ENCODE measurements at regions not wholly inside any gene's neighbourhood (a gene's known extent, or its start where the extent isn't known, plus 50 kb on each side); places are given as distances from the start of the nearest gene placed in this dataset.

GRCh38 chr15:87227846-87228245 lies 1028.7 kb downstream of the NTRK3 start:
- no peak for DNase-seq (ENCODE audit: low spot score in 2 of 2)
- Mint-ChIP-seq H3K4me1 (no peaks in the 10 kb centered on the region), H3K36me3 (ENCODE audit: insufficient read depth) (no peaks in the 10 kb centered on the region), H3K9me3 (peaks cover 10% of the 10 kb centered on the region), H3K4me3 (no peak overlapping the region), H3K27me3 (no peaks in the 10 kb centered on the region), H3K27ac (ENCODE audit: low read depth) (no peak overlapping the region)
- ATAC-seq (replicated peaks; ENCODE audit: extremely low read depth, poor library complexity, severe bottlenecking), result no peak

DNA sequence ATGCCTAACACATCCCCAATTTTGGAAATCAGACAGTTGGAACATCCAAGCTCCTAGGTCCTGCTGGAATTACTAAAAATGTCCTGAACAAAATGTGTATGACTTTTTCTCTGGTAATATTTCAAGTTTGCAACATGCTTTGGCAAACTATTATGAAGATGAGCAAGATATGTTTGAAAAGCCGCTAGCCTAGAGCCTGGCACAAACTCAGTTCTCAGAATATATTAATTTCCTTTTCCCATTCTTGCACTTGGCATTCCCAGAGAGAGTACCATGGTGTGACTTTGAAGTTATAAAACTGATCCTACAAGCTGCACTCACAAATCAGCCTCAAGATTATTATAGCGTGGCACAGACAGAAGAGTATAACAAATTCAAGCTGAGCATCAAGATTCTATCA lies 1031.1 kb downstream of the NTRK3 start:
- no peaks in the 10 kb centered on the region for H3K36me3 Mint-ChIP-seq (ENCODE audit: insufficient read depth)
- H3K27ac Mint-ChIP-seq (ENCODE audit: low read depth), result no peak overlapping the region
- peaks cover 21% of the 10 kb centered on the region for H3K9me3 Mint-ChIP-seq

GRCh38 chr15:87224404-87224803 lies 1032.1 kb downstream of the NTRK3 start:
- Mint-ChIP-seq H3K36me3 (ENCODE audit: insufficient read depth) (no peaks in the 10 kb centered on the region), H3K27me3 (no peaks in the 10 kb centered on the region), H3K4me1 (no peaks in the 10 kb centered on the region), H3K27ac (ENCODE audit: low read depth) (no peak overlapping the region), H3K4me3 (no peak overlapping the region), H3K9me3 (peaks cover 22% of the 10 kb centered on the region)
- no peak for ATAC-seq (replicated peaks; ENCODE audit: extremely low read depth, poor library complexity, severe bottlenecking)
- DNase-seq (ENCODE audit: low spot score in 2 of 2), result no peak

More for the DNA sequence above, 1031.1 kb downstream of the NTRK3 start:
- Mint-ChIP-seq H3K27me3 (no peaks in the 10 kb centered on the region), H3K4me1 (no peaks in the 10 kb centered on the region), H3K4me3 (no peak overlapping the region)
- ATAC-seq (replicated peaks; ENCODE audit: extremely low read depth, poor library complexity, severe bottlenecking) (no peak), DNase-seq (ENCODE audit: low spot score in 2 of 2) (no peak)

DNA sequence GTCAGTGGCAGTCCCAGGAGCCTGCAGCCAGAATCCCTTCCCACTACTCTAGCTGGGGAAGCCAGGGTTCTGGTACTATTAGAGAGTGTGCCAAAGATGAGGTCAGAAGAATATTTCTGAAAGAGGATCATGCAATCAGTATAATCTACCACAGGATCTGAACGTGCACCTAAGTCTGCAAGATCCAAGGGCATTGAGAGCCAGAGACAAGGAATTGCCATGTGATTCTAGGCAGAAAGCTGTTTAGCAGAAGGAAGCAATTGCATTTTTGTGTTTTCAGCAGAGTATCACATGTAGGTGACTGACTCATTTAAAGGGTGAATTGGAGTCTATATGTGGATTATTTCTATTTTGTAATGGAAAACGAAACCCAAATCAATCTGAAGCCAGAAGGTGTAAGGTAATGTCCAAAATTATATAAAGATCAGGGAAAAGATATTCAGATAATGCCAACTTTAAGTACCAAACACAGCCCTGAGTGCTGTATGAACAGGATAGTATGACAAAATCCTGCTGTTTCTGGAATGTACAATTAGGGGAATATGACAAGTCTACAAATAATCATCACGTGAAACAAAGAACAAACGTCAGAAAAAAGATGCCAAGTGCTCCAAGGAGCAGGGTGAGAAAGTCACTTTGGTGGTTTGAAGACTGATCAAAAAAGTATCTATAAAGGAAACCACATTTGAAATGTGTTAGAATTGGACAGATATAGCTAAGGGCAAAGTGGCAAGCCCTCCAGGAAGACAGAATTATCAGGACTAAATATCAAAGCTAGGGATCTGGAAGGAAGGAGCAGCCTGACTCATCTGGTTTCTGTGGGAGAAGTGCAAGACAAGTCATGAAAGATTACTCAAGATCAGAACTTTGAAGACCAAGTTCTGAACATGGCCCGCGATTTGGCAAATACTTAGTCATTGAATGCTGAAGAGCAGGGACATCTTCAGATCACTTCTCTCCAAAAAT lies 1036.6 kb downstream of the NTRK3 start:
- peaks cover 17% of the 10 kb centered on the region for H3K9me3 Mint-ChIP-seq
- H3K27ac Mint-ChIP-seq (ENCODE audit: low read depth), result no peak overlapping the region
- no peak for DNase-seq (ENCODE audit: low spot score in 2 of 2)

GRCh38 chr15:87215100-87215499 lies 1041.4 kb downstream of the NTRK3 start:
- Mint-ChIP-seq H3K27ac (ENCODE audit: low read depth) (no peak overlapping the region), H3K9me3 (peaks cover 9% of the 10 kb centered on the region), H3K4me3 (no peak overlapping the region), H3K36me3 (ENCODE audit: insufficient read depth) (no peaks in the 10 kb centered on the region), H3K4me1 (no peaks in the 10 kb centered on the region), H3K27me3 (no peaks in the 10 kb centered on the region)
- DNase-seq (ENCODE audit: low spot score in 2 of 2) (no peak), ATAC-seq (replicated peaks; ENCODE audit: extremely low read depth, poor library complexity, severe bottlenecking) (no peak)

More for the DNA sequence above, 1036.6 kb downstream of the NTRK3 start:
- no peaks in the 10 kb centered on the region for H3K4me1 Mint-ChIP-seq
- no peak overlapping the region for H3K4me3 Mint-ChIP-seq
- H3K36me3 Mint-ChIP-seq (ENCODE audit: insufficient read depth), result no peaks in the 10 kb centered on the region
- no peaks in the 10 kb centered on the region for H3K27me3 Mint-ChIP-seq
- ATAC-seq (replicated peaks; ENCODE audit: extremely low read depth, poor library complexity, severe bottlenecking), result no peak

- Mint-ChIP-seq H3K4me3 (no peak overlapping the region), H3K4me1 (no peaks in the 10 kb centered on the region), H3K36me3 (ENCODE audit: insufficient read depth) (no peaks in the 10 kb centered on the region), H3K9me3 (peaks cover 9% of the 10 kb centered on the region), H3K27ac (ENCODE audit: low read depth) (no peak overlapping the region), H3K27me3 (no peaks in the 10 kb centered on the region)
- DNase-seq (ENCODE audit: low spot score in 2 of 2) (no peak), ATAC-seq (replicated peaks; ENCODE audit: extremely low read depth, poor library complexity, severe bottlenecking) (no peak)
Observed at GRCh38 chr15:87213626-87214025, 1042.9 kb downstream of the NTRK3 start.

DNA sequence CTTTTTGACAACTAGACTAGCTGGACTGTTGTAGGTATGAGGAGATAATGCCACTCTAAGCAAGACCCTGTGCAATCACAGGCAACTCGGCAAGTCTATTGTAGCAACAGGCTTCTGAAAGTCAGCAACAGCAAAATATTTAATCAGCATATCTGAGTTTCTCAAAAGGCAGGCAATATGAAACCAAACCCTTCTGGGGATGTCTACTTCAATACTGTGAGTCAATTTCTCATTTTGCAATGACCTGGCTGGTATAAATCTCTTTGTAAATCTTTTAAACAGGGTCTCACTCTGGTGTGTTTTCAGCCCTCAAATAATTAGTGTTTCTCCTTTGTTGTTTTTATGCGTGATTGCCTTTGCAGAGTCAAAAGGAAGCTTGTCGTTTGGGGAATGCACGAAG lies 1044.5 kb downstream of the NTRK3 start:
- H3K27ac Mint-ChIP-seq (ENCODE audit: low read depth), result no peak overlapping the region
- DNase-seq (ENCODE audit: low spot score in 2 of 2) (no peak), ATAC-seq (replicated peaks; ENCODE audit: extremely low read depth, poor library complexity, severe bottlenecking) (no peak)
- no peak overlapping the region for H3K4me3 Mint-ChIP-seq
- H3K4me1 Mint-ChIP-seq, result no peaks in the 10 kb centered on the region
- peaks cover 9% of the 10 kb centered on the region for H3K9me3 Mint-ChIP-seq
- no peaks in the 10 kb centered on the region for H3K27me3 Mint-ChIP-seq
- H3K36me3 Mint-ChIP-seq (ENCODE audit: insufficient read depth), result no peaks in the 10 kb centered on the region

- Mint-ChIP-seq H3K36me3 (ENCODE audit: insufficient read depth) (no peaks in the 10 kb centered on the region), H3K4me1 (no peaks in the 10 kb centered on the region), H3K9me3 (peaks cover 9% of the 10 kb centered on the region), H3K27ac (ENCODE audit: low read depth) (no peak overlapping the region), H3K4me3 (no peak overlapping the region), H3K27me3 (no peaks in the 10 kb centered on the region)
- DNase-seq (ENCODE audit: low spot score in 2 of 2) (no peak), ATAC-seq (replicated peaks; ENCODE audit: extremely low read depth, poor library complexity, severe bottlenecking) (no peak)
Observed at GRCh38 chr15:87211547-87211946, 1045.0 kb downstream of the NTRK3 start.

DNA sequence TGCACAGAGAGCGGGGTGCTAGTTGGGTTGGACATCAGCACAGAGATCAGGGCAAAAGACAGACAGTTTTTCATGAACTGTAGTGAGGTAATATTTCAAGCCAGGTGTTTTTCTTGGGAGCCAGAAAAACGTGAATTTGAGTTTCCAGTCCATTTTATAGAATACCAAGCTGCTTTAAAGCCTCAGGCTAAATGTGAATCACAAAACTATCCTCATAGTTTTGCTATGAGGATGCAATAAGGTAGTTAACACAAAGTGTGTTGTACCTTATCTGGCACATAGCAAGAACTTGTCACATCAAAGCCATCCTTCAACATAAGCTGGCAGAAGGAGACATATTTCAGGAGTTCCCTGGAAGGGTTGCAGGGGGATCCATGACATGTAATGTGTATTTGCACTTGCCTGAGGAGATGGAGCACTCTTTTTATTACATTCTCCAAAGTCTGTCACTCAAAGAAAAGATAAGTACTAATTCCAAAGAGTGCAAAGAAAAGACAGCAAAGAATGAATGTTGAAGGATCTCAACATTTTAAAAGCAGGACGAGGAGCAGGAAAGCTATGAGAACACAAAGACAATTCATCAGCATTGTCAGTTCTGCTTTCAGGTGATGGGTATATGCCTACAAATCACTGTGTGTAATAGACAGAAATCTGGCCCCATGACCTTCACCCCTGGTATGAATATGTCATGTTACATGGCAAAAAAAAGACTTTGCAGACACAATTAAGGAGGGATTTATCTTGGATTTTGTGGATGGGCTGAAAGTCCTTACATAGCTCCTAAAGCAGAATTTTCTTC lies 1046.4 kb downstream of the NTRK3 start:
- Mint-ChIP-seq H3K9me3 (peaks cover 9% of the 10 kb centered on the region), H3K27ac (ENCODE audit: low read depth) (no peak overlapping the region), H3K4me3 (no peak overlapping the region), H3K27me3 (no peaks in the 10 kb centered on the region), H3K36me3 (ENCODE audit: insufficient read depth) (no peaks in the 10 kb centered on the region), H3K4me1 (no peaks in the 10 kb centered on the region)
- DNase-seq (ENCODE audit: low spot score in 2 of 2) (no peak), ATAC-seq (replicated peaks; ENCODE audit: extremely low read depth, poor library complexity, severe bottlenecking) (no peak)

DNA sequence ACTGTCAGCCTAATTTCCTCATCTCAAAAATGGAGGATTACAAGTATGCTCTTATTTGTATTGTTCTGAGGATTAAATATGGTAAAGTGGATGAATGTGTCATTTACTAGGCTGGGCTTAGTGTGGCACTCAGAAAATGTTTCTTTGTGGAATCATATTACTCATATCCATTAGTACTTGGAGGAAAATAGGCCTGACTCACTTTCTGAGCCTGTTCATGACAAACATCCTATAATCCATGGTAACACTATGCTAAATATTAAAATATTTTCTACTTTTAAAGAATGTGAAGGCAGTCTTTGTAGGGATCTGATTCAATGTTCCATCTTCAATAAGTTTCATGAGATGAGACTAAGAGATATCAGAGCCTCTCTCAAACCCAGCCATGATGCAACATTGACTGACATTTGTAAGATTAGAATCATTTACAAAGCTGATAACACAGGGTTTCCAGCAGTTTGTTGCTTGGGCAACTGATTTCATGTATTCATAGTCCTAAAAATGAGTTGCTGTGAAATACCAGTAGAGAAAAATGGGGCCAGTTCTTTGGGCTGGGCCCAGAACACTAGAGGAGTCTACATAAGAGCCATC lies 1048.5 kb downstream of the NTRK3 start:
- H3K4me1 Mint-ChIP-seq, result no peaks in the 10 kb centered on the region
- DNase-seq (ENCODE audit: low spot score in 2 of 2), result no peak
- no peak overlapping the region for H3K4me3 Mint-ChIP-seq
- no peak for ATAC-seq (replicated peaks; ENCODE audit: extremely low read depth, poor library complexity, severe bottlenecking)
- H3K27ac Mint-ChIP-seq (ENCODE audit: low read depth), result no peak overlapping the region
- H3K36me3 Mint-ChIP-seq (ENCODE audit: insufficient read depth), result no peaks in the 10 kb centered on the region
- no peaks in the 10 kb centered on the region for H3K27me3 Mint-ChIP-seq
- H3K9me3 Mint-ChIP-seq, result peaks cover 5% of the 10 kb centered on the region

GRCh38 chr15:87207251-87207650 lies 1049.3 kb downstream of the NTRK3 start:
- H3K9me3 Mint-ChIP-seq, result peaks cover 5% of the 10 kb centered on the region
- H3K4me1 Mint-ChIP-seq, result no peaks in the 10 kb centered on the region
- H3K36me3 Mint-ChIP-seq (ENCODE audit: insufficient read depth), result no peaks in the 10 kb centered on the region
- ATAC-seq (replicated peaks; ENCODE audit: extremely low read depth, poor library complexity, severe bottlenecking) (no peak), DNase-seq (ENCODE audit: low spot score in 2 of 2) (no peak)
- H3K4me3 Mint-ChIP-seq, result no peak overlapping the region
- H3K27ac Mint-ChIP-seq (ENCODE audit: low read depth), result no peak overlapping the region
- no peaks in the 10 kb centered on the region for H3K27me3 Mint-ChIP-seq

- Mint-ChIP-seq H3K36me3 (ENCODE audit: insufficient read depth) (no peaks in the 10 kb centered on the region), H3K9me3 (no peaks in the 10 kb centered on the region), H3K4me3 (no peak overlapping the region), H3K27me3 (no peaks in the 10 kb centered on the region), H3K27ac (ENCODE audit: low read depth) (no peak overlapping the region), H3K4me1 (no peaks in the 10 kb centered on the region)
- DNase-seq (ENCODE audit: low spot score in 2 of 2) (no peak), ATAC-seq (replicated peaks; ENCODE audit: extremely low read depth, poor library complexity, severe bottlenecking) (no peak)
Observed at GRCh38 chr15:87201986-87202385, 1054.6 kb downstream of the NTRK3 start.
